Activated T-helper 17 cell treated with anti-CD3 and anti-CD28 coated beads, Interleukin-2, amount 50 U/mL, for 72 hours (primary cell): ENCODE measurements at regions not wholly inside any gene's neighbourhood (a gene's known extent, or its start where the extent isn't known, plus 50 kb on each side); places are given as distances from the start of the nearest gene placed in this dataset.

Source experiments
- ATAC-seq: fragments of 150-1000 bp; cut with Tn5 transposase; replicated peaks from 2 replicates; pipeline ENCODE4 v1.10.0; 2021; ENCODE audit warnings: mild to moderate bottlenecking, moderate library complexity
- H3K27ac Mint-ChIP-seq: one replicate; pipeline ENCODE4 v1.8.0; 2022; ENCODE audit warnings: mixed read lengths
- H3K27me3 Mint-ChIP-seq: one replicate; pipeline ENCODE4 v1.8.0; 2022; ENCODE audit warnings: mixed read lengths
- H3K36me3 Mint-ChIP-seq: one replicate; pipeline ENCODE4 v1.8.0; 2022; ENCODE audit warnings: low read depth, mild to moderate bottlenecking, mixed read lengths
- H3K4me1 Mint-ChIP-seq: one replicate; pipeline ENCODE4 v1.8.0; 2022; ENCODE audit warnings: mixed read lengths
- H3K4me3 Mint-ChIP-seq: one replicate; pipeline ENCODE4 v1.8.0; 2022; ENCODE audit warnings: mild to moderate bottlenecking, mixed read lengths
- H3K9me3 Mint-ChIP-seq: one replicate; pipeline ENCODE4 v1.8.0; 2022; ENCODE audit warnings: mixed read lengths

- Mint-ChIP-seq H3K4me1 (peaks cover 4% of the 10 kb centered on the region), H3K27ac (no peak overlapping the region), H3K4me3 (no peak overlapping the region), H3K9me3 (no peaks in the 10 kb centered on the region), H3K27me3 (peaks cover 8% of the 10 kb centered on the region), H3K36me3 (no peaks in the 10 kb centered on the region)
- no peak for ATAC-seq
These were observed 128.7 kb downstream of the LY86 start for GRCh38 chr6:6716998-6717763.

GRCh38 chr6:6717953-6718352 lies 129.4 kb downstream of the LY86 start:
- H3K27ac Mint-ChIP-seq: no peak overlapping the region
- H3K9me3 Mint-ChIP-seq: no peaks in the 10 kb centered on the region
- peaks cover 4% of the 10 kb centered on the region for H3K27me3 Mint-ChIP-seq
- H3K4me3 Mint-ChIP-seq: no peak overlapping the region
- H3K36me3 Mint-ChIP-seq: no peaks in the 10 kb centered on the region
- peaks cover 4% of the 10 kb centered on the region for H3K4me1 Mint-ChIP-seq
- ATAC-seq: peak; percentile 29

DNA sequence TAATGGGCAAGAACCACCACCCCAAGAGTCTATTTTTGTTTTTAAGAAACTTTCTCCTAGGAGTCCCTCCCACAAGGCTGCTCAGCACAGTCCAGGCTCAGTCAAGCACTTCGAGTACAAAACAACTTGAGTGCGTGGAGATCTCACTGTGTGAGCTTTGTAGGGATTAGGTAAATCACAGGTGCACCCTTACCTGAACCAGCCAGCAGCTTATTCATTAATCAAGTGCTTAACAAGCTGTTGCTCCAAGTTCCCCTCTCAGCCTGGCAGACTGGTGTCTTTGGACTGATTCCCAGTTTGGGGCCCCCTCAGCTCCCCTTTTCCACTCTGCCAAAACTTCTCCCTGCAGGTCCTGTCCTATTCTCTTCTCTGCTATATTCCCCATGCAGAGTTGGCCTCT lies 133.1 kb downstream of the LY86 start:
- no peak overlapping the region for H3K4me3 Mint-ChIP-seq
- no peaks in the 10 kb centered on the region for H3K9me3 Mint-ChIP-seq
- no peak overlapping the region for H3K27ac Mint-ChIP-seq
- H3K27me3 Mint-ChIP-seq: peaks cover 11% of the 10 kb centered on the region
- H3K36me3 Mint-ChIP-seq: no peaks in the 10 kb centered on the region
- ATAC-seq: no peak
- H3K4me1 Mint-ChIP-seq: peaks cover 4% of the 10 kb centered on the region

DNA sequence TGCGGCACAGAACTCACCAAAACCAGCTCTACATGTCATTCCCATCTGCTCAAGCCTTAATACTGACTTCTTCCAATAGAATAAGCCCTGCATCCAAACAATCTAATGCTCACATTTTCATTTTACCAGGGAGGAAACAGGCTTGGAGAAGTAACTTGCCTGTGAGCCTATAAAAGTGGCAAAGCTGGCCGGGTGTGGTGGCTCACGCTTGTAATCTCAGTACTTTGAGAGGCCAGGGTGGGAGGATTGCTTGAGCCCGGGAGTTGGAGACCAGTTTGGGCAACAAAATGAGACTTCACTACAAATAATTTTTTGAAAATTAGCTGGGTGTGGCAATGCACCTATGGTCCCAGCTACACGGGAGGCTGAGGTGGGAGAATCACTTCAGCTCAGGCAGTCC lies 133.7 kb downstream of the LY86 start:
- ATAC-seq: no peak

DNA sequence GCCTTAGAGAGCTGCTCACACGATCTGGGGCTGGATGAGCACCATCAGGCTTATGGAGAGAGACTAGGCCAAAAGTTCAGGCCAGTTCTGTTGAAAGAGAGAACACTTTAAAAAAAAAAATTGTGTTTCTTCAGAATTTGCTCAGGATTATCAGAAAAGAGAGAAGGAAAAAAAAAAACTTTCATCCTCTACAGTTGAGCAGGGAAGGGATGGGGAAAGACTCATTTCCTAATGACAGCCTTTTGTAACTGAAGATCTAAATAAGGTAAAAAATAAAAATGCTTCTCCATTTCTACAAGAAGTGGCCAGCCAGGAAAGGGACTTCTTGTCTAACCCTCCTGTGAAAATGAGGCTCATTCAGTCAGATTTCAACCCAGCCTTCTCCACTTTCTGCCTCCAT lies 134.8 kb downstream of the LY86 start:
- Mint-ChIP-seq H3K4me3 (no peak overlapping the region), H3K4me1 (no peaks in the 10 kb centered on the region), H3K27me3 (peaks cover 20% of the 10 kb centered on the region), H3K9me3 (no peaks in the 10 kb centered on the region), H3K36me3 (no peaks in the 10 kb centered on the region), H3K27ac (no peak overlapping the region)
- ATAC-seq: no peak

More for the DNA sequence above, 133.7 kb downstream of the LY86 start:
- Mint-ChIP-seq H3K27me3 (peaks cover 11% of the 10 kb centered on the region), H3K9me3 (no peaks in the 10 kb centered on the region), H3K27ac (no peak overlapping the region), H3K4me3 (no peak overlapping the region), H3K4me1 (peaks cover 4% of the 10 kb centered on the region), H3K36me3 (no peaks in the 10 kb centered on the region)

GRCh38 chr6:6723921-6724538 lies 135.5 kb downstream of the LY86 start:
- ATAC-seq: peak; percentile 24
- Mint-ChIP-seq H3K4me3 (no peak overlapping the region), H3K9me3 (no peaks in the 10 kb centered on the region), H3K36me3 (no peaks in the 10 kb centered on the region), H3K27me3 (peaks cover 22% of the 10 kb centered on the region), H3K4me1 (no peaks in the 10 kb centered on the region), H3K27ac (no peak overlapping the region)

GRCh38 chr6:6724539-6725467 lies 136.3 kb downstream of the LY86 start:
- no peak overlapping the region for H3K4me3 Mint-ChIP-seq
- H3K4me1 Mint-ChIP-seq: no peaks in the 10 kb centered on the region
- no peaks in the 10 kb centered on the region for H3K36me3 Mint-ChIP-seq
- H3K27ac Mint-ChIP-seq: no peak overlapping the region
- peaks cover 22% of the 10 kb centered on the region for H3K27me3 Mint-ChIP-seq
- ATAC-seq: peak; percentile 62
- H3K9me3 Mint-ChIP-seq: no peaks in the 10 kb centered on the region

GRCh38 chr6:6725468-6726209 lies 137.1 kb downstream of the LY86 start:
- Mint-ChIP-seq H3K27ac (no peak overlapping the region), H3K4me1 (no peaks in the 10 kb centered on the region), H3K9me3 (no peaks in the 10 kb centered on the region), H3K27me3 (peaks cover 22% of the 10 kb centered on the region), H3K4me3 (no peak overlapping the region), H3K36me3 (no peaks in the 10 kb centered on the region)
- no peak for ATAC-seq

DNA sequence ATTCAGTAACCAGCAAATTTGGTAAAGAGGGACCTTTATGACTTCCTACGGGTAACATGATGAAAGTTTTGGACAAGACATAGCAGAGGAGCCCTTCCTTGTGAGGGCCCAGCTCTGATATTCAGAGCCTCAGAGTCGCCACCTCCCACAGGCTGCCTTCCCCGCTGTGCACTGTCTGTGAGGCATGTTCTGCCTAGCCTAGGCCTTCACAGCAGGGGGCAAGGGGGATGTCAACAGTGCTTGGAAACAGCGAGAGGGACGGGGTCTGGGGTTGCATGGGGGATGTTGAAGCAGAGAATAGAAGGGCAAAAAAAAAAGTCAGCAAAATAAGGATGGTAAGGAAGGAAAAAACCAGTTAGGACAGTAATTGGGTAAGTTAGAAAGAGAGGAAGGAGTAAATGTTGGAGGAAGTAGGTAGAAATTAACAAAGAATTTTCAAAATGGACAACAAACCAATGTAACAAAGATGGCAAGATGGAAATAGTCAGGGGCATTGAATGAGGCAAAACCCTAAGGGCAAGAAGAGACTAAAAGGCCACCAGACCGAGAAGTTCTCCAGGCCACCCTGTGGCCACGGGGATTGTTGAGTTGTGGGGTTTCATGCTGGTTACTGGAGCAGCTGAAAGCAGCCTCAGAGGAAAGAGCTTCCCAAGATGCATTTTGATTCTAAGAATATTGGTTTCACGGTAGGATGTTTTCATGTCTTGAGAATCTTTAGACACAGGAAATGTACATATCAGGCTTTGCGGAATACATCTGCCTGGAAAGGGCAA lies 139.8 kb downstream of the LY86 start:
- H3K27ac Mint-ChIP-seq: no peak overlapping the region

DNA sequence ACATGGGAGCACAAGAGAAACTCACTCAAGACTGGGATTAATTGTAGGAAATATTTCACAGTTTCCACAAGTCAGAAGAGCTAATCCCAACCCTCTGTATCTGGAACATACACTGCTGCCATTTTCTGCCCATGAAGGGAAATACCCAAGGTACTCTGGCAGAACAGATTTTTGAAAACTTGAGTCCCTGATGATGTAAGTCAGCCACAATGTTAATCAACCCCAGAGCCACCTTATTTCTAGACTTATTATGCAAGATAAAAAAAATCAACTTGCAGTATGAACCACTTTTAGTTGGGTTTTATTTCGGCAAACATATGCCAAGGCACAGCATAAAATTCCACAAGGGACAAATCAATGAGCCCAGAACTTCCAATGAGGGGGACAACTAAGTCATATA lies 141.5 kb downstream of the LY86 start:
- no peaks in the 10 kb centered on the region for H3K4me1 Mint-ChIP-seq
- no peak overlapping the region for H3K4me3 Mint-ChIP-seq
- peaks cover 36% of the 10 kb centered on the region for H3K27me3 Mint-ChIP-seq
- H3K9me3 Mint-ChIP-seq: no peaks in the 10 kb centered on the region
- no peak overlapping the region for H3K27ac Mint-ChIP-seq
- ATAC-seq: no peak
- H3K36me3 Mint-ChIP-seq: no peaks in the 10 kb centered on the region

More for the DNA sequence above, 139.8 kb downstream of the LY86 start:
- Mint-ChIP-seq H3K4me3 (no peak overlapping the region), H3K4me1 (no peaks in the 10 kb centered on the region), H3K36me3 (no peaks in the 10 kb centered on the region), H3K9me3 (no peaks in the 10 kb centered on the region), H3K27me3 (peaks cover 21% of the 10 kb centered on the region)
- no peak for ATAC-seq

DNA sequence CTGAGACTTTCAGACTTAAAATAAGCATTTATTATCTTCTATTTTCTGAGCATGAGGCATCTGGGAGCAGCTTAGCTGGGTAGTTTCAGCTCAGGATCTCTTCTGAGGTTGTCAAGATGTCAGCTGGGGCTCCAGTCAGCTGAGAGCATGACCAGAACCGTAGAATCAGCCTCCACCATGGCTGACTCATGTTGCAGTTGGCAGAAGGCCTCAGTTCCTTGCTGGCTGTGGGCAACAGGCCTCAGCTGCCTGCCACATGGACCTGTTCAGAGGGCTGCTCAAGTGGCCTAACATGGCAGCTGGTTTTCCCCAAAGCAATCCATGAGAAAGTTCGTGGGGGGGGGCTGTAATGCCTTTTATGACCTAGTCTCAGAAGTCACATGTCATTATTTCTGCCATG lies 142.3 kb downstream of the LY86 start:
- ATAC-seq: peak; percentile 39
- H3K27me3 Mint-ChIP-seq: peaks cover 36% of the 10 kb centered on the region
- H3K4me3 Mint-ChIP-seq: no peak overlapping the region
- no peaks in the 10 kb centered on the region for H3K4me1 Mint-ChIP-seq
- no peaks in the 10 kb centered on the region for H3K9me3 Mint-ChIP-seq
- H3K36me3 Mint-ChIP-seq: no peaks in the 10 kb centered on the region
- H3K27ac Mint-ChIP-seq: no peak overlapping the region

- no peak overlapping the region for H3K4me3 Mint-ChIP-seq
- no peaks in the 10 kb centered on the region for H3K9me3 Mint-ChIP-seq
- H3K36me3 Mint-ChIP-seq: no peaks in the 10 kb centered on the region
- H3K4me1 Mint-ChIP-seq: no peaks in the 10 kb centered on the region
- no peak overlapping the region for H3K27ac Mint-ChIP-seq
- peaks cover 40% of the 10 kb centered on the region for H3K27me3 Mint-ChIP-seq
- no peak for ATAC-seq
These were observed 146.3 kb downstream of the LY86 start for GRCh38 chr6:6734479-6735465.
